ENCODE measurements at regions not wholly inside any gene's neighbourhood (a gene's known extent, or its start where the extent isn't known, plus 50 kb on each side); places are given as distances from the start of the nearest gene placed in this dataset.

GRCh38 chr6:112651239-112651638 lies 304.1 kb downstream of the RFPL4B start:
- H3K36me3 ChIP-seq: no peaks in the 10 kb centered on the region
- intact Hi-C loops (cut with DNase I; ENCODE audit: low total_unique reads): no loop called here
- H3K4me1 ChIP-seq: no peaks in the 10 kb centered on the region
- H3K27me3 ChIP-seq: no peaks in the 10 kb centered on the region
- DNase-seq (ENCODE audit: low spot score in 2 of 2): no peak
- no peak overlapping the region for H3K27ac ChIP-seq
- no peak overlapping the region for H3K4me3 ChIP-seq
- TF ChIP-seq CTCF (IDR thresholded peaks at IDR 0.05): no peak
- TF ChIP-seq POLR2A (IDR thresholded peaks at IDR 0.05): no peak
- no peak for TF ChIP-seq POLR2AphosphoS5 (IDR thresholded peaks at IDR 0.05)
- no peaks in the 10 kb centered on the region for H3K9me3 ChIP-seq

- Histone ChIP-seq H3K27me3 (no peaks in the 10 kb centered on the region), H3K4me1 (no peaks in the 10 kb centered on the region), H3K4me3 (no peak overlapping the region), H3K36me3 (no peaks in the 10 kb centered on the region), H3K27ac (no peak overlapping the region), H3K9me3 (no peaks in the 10 kb centered on the region)
- TF ChIP-seq CTCF (IDR thresholded peaks at IDR 0.05): no peak
- TF ChIP-seq POLR2A (IDR thresholded peaks at IDR 0.05): no peak
- intact Hi-C loops (cut with DNase I; ENCODE audit: low total_unique reads): no loop called here
- no peak for DNase-seq (ENCODE audit: low spot score in 2 of 2)
Measured at GRCh38 chr6:112659912-112660311, 312.8 kb downstream of the RFPL4B start.

GRCh38 chr6:112660626-112661025 lies 313.5 kb downstream of the RFPL4B start:
- H3K27ac ChIP-seq: no peak overlapping the region
- H3K4me1 ChIP-seq: no peaks in the 10 kb centered on the region
- H3K9me3 ChIP-seq: no peaks in the 10 kb centered on the region
- intact Hi-C loops (cut with DNase I; ENCODE audit: low total_unique reads): no loop called here
- H3K27me3 ChIP-seq: no peaks in the 10 kb centered on the region
- TF ChIP-seq POLR2AphosphoS5 (IDR thresholded peaks at IDR 0.05) (no peak), CTCF (IDR thresholded peaks at IDR 0.05) (no peak), POLR2A (IDR thresholded peaks at IDR 0.05) (no peak)
- no peak for DNase-seq (ENCODE audit: low spot score in 2 of 2)
- H3K4me3 ChIP-seq: no peak overlapping the region
- no peaks in the 10 kb centered on the region for H3K36me3 ChIP-seq

- intact Hi-C loops (cut with DNase I; ENCODE audit: low total_unique reads): no loop called here
- Histone ChIP-seq H3K4me3 (no peak overlapping the region), H3K4me1 (no peaks in the 10 kb centered on the region), H3K27me3 (no peaks in the 10 kb centered on the region), H3K27ac (no peak overlapping the region), H3K36me3 (no peaks in the 10 kb centered on the region), H3K9me3 (no peaks in the 10 kb centered on the region)
- DNase-seq (ENCODE audit: low spot score in 2 of 2): no peak
- TF ChIP-seq CTCF (IDR thresholded peaks at IDR 0.05) (no peak), POLR2A (IDR thresholded peaks at IDR 0.05) (no peak), POLR2AphosphoS5 (IDR thresholded peaks at IDR 0.05) (no peak)
Measured at GRCh38 chr6:112663698-112664097, 316.6 kb downstream of the RFPL4B start.

GRCh38 chr6:112665114-112665513 lies 318.0 kb downstream of the RFPL4B start:
- no peak overlapping the region for H3K27ac ChIP-seq
- no peak overlapping the region for H3K4me3 ChIP-seq
- intact Hi-C loops (cut with DNase I; ENCODE audit: low total_unique reads): loop anchor here (5.0 kb wide), 1 partner anchor 1262 kb away; no protein-coding TSS in a partner anchor
- no peaks in the 10 kb centered on the region for H3K9me3 ChIP-seq
- H3K36me3 ChIP-seq: no peaks in the 10 kb centered on the region
- TF ChIP-seq POLR2AphosphoS5 (IDR thresholded peaks at IDR 0.05) (no peak), CTCF (IDR thresholded peaks at IDR 0.05) (no peak), POLR2A (IDR thresholded peaks at IDR 0.05) (no peak)
- H3K4me1 ChIP-seq: no peaks in the 10 kb centered on the region
- DNase-seq (ENCODE audit: low spot score in 2 of 2): no peak
- H3K27me3 ChIP-seq: no peaks in the 10 kb centered on the region
